ENCODE measurements at regions not wholly inside any gene's neighbourhood (a gene's known extent, or its start where the extent isn't known, plus 50 kb on each side); places are given as distances from the start of the nearest gene placed in this dataset.

- TF ChIP-seq CTCF (IDR thresholded peaks at IDR 0.05): no peak
- TF ChIP-seq EZH2 (IDR thresholded peaks at IDR 0.05; ENCODE audit: borderline replicate concordance, insufficient read depth, low read depth, low read length, poor library complexity, severe bottlenecking): no peak
Observed at GRCh38 chr3:194860725-194861124, 175.0 kb downstream of the FAM43A start.

Measured in B cell (primary cell).